T1000 (cell line): ENCODE measurements at regions not wholly inside any gene's neighbourhood (a gene's known extent, or its start where the extent isn't known, plus 50 kb on each side); places are given as distances from the start of the nearest gene placed in this dataset.
"Not testable (repeated sequence)": the region's sequence is repeated elsewhere in the genome, so short reads cannot be mapped to it uniquely, and the experiment has no call there.

Experiments used
- DNase-seq: peaks from one replicate; lab custom pipeline; 2025; ENCODE audit warnings: mixed read lengths; lab: John Stamatoyannopoulos, UW

- no peak for DNase-seq
Observed at GRCh38 chr12:107590814-107591375, 94.7 kb upstream of the PWP1 start.

GRCh38 chr12:107593713-107594381 lies 91.8 kb upstream of the PWP1 start:
- no peak for DNase-seq

GRCh38 chr12:107594995-107595394 lies 90.6 kb upstream of the PWP1 start:
- DNase-seq = no peak

- no peak for DNase-seq
Observed at GRCh38 chr12:107597695-107598410, 87.7 kb upstream of the PWP1 start.

- DNase-seq = no peak
Observed at GRCh38 chr12:107598906-107599305, 86.7 kb upstream of the PWP1 start.

GRCh38 chr12:107600581-107601144 lies 84.9 kb upstream of the PWP1 start:
- DNase-seq = no peak

- DNase-seq = no peak
Observed at GRCh38 chr12:107602446-107602845, 83.2 kb upstream of the PWP1 start.

- DNase-seq = no peak
Observed at GRCh38 chr12:107605293-107605692, 80.3 kb upstream of the PWP1 start.

GRCh38 chr12:107607464-107608392 lies 77.9 kb upstream of the PWP1 start:
- peak; percentile 48 for DNase-seq

GRCh38 chr12:107608779-107609178 lies 76.8 kb upstream of the PWP1 start:
- not testable (repeated sequence) for DNase-seq

- DNase-seq = no peak
Observed at GRCh38 chr12:107610021-107610859, 75.4 kb upstream of the PWP1 start.

- no peak for DNase-seq
Observed at GRCh38 chr12:107612508-107612907, 73.1 kb upstream of the PWP1 start.

GRCh38 chr12:107616941-107617340 lies 68.7 kb upstream of the PWP1 start:
- no peak for DNase-seq

GRCh38 chr12:107618106-107618505 lies 67.5 kb upstream of the PWP1 start:
- DNase-seq = no peak

GRCh38 chr12:107619831-107620230 lies 65.8 kb upstream of the PWP1 start:
- DNase-seq = no peak

- DNase-seq = no peak
Observed at GRCh38 chr12:107622001-107622400, 63.6 kb upstream of the PWP1 start.

- DNase-seq = no peak
Observed at GRCh38 chr12:107624493-107624892, 61.1 kb upstream of the PWP1 start.

GRCh38 chr12:107631715-107632114 lies 53.9 kb upstream of the PWP1 start:
- DNase-seq = no peak

- no peak for DNase-seq
Observed at GRCh38 chr12:107632246-107632645, 53.4 kb upstream of the PWP1 start.

GRCh38 chr12:107634530-107634929 lies 51.1 kb upstream of the PWP1 start:
- no peak for DNase-seq

GRCh38 chr12:107635139-107635538 lies 50.5 kb upstream of the PWP1 start:
- no peak for DNase-seq
